Chondrocyte (in vitro differentiated cells): ENCODE measurements at regions not wholly inside any gene's neighbourhood (a gene's known extent, or its start where the extent isn't known, plus 50 kb on each side); places are given as distances from the start of the nearest gene placed in this dataset.

Source experiments
- DNase-seq: peaks from one replicate; pipeline ENCODE4 v3.0.0; 2021; ENCODE audit warnings: mixed read lengths, low spot score
- H3K27ac Mint-ChIP-seq: one replicate; pipeline ENCODE4 v1.8.0; 2021; ENCODE audit warnings: mild to moderate bottlenecking, moderate library complexity, mixed read lengths; ENCODE audit not compliant: unreplicated experiment
- H3K27me3 Mint-ChIP-seq: 2 replicates; pipeline ENCODE4 v1.8.0; 2021; ENCODE audit warnings: low read depth, mixed read lengths
- H3K36me3 Mint-ChIP-seq: 2 replicates; pipeline ENCODE4 v1.8.0; 2021; ENCODE audit warnings: low read depth, mixed read lengths
- H3K4me1 Mint-ChIP-seq: 2 replicates; pipeline ENCODE4 v1.8.0; 2021; ENCODE audit warnings: low read depth, mild to moderate bottlenecking, mixed read lengths
- H3K4me3 Mint-ChIP-seq: one replicate; pipeline ENCODE4 v1.8.0; 2021; ENCODE audit warnings: mild to moderate bottlenecking, moderate library complexity, mixed read lengths; ENCODE audit not compliant: unreplicated experiment
- H3K9me3 Mint-ChIP-seq: 2 replicates; pipeline ENCODE4 v1.8.0; 2021; ENCODE audit warnings: low read depth, mixed read lengths
- TF ChIP-seq, protein P1 (sequence below): fragments of 200-600 bp; sonication (generic); IDR thresholded peaks from 2 replicates; pipeline ENCODE4 v1.5.0; 2021; ENCODE audit warnings: antibody characterized with exemption, mild to moderate bottlenecking, moderate library complexity

DNA sequence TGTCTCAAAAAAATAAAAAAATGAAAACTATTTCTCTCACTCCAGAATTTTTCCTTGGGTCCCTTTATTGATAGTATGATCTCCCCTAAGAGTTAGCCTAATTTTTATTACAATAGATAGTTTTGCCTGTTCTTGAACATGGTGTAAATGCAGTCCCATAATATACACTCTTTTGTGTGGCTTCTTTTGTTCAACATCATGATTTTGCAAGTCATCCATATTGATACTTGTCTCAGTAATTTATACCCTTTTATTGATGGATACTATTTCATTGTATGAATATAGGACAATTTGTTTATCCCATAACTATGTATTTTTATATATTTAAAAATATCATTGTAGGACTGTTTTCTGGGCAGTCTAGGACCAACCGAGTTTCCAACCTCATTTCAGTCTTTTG, 207.0 kb downstream of the UTP18 start:
- H3K27me3 Mint-ChIP-seq, result peaks cover 10% of the 10 kb centered on the region
- H3K4me3 Mint-ChIP-seq, result no peak overlapping the region
- no peaks in the 10 kb centered on the region for H3K36me3 Mint-ChIP-seq
- H3K9me3 Mint-ChIP-seq, result no peaks in the 10 kb centered on the region
- H3K4me1 Mint-ChIP-seq, result no peaks in the 10 kb centered on the region
- H3K27ac Mint-ChIP-seq, result no peak overlapping the region
- no peak for DNase-seq
- TF ChIP-seq, protein P1, sequence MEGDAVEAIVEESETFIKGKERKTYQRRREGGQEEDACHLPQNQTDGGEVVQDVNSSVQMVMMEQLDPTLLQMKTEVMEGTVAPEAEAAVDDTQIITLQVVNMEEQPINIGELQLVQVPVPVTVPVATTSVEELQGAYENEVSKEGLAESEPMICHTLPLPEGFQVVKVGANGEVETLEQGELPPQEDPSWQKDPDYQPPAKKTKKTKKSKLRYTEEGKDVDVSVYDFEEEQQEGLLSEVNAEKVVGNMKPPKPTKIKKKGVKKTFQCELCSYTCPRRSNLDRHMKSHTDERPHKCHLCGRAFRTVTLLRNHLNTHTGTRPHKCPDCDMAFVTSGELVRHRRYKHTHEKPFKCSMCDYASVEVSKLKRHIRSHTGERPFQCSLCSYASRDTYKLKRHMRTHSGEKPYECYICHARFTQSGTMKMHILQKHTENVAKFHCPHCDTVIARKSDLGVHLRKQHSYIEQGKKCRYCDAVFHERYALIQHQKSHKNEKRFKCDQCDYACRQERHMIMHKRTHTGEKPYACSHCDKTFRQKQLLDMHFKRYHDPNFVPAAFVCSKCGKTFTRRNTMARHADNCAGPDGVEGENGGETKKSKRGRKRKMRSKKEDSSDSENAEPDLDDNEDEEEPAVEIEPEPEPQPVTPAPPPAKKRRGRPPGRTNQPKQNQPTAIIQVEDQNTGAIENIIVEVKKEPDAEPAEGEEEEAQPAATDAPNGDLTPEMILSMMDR, result no peak

DNA sequence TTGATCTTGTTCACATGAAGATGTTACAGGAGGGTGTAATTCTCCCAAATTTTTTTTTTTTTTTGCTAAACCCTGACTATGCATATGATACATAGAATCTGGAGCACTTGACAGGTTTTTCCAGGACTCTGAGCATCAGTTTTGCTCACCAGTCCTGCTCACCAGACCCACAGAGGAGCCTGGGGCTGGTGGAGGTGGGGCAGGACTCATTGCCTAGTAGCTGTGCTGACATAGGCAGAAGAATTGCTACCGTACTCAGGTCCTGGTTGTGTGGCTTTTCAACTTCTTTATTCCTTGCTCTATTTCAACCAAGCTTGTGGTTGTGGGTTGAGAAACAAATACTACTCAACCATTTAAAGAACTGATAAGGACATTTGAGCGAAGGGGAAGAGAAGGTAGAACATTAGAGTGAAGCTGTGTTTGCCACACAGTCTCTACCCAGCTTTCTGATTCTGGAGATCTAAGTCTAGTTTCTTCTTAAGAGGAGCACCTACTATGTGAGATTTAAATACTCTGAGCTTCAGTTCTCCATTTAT, 212.4 kb downstream of the UTP18 start:
- TF ChIP-seq, protein P1, result no peak
- Mint-ChIP-seq H3K9me3 (no peaks in the 10 kb centered on the region), H3K4me3 (no peak overlapping the region), H3K27ac (no peak overlapping the region), H3K27me3 (peaks cover 16% of the 10 kb centered on the region), H3K4me1 (no peaks in the 10 kb centered on the region), H3K36me3 (no peaks in the 10 kb centered on the region)
- DNase-seq, result no peak

DNA sequence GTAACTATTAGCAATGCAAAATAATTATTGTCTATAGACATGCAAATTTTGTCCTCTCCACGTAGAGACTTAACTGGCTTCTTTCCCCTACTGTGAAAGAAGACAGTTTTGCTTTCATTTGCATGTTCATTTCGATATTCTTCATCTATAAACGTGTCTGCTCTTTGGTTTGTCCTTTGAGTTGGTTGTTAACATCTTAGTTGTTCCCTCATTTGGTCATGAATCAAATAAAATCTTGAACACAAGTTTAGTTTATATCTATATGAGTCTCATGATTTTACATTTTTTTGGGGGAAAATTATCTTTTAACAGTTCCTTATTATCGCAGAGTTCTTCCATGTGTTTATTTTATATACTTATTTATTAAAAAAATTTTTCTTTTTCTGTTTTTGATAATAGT, 214.4 kb downstream of the UTP18 start:
- H3K27me3 Mint-ChIP-seq, result peaks cover 19% of the 10 kb centered on the region
- H3K4me1 Mint-ChIP-seq, result no peaks in the 10 kb centered on the region
- no peaks in the 10 kb centered on the region for H3K9me3 Mint-ChIP-seq
- H3K4me3 Mint-ChIP-seq, result no peak overlapping the region
- H3K36me3 Mint-ChIP-seq, result no peaks in the 10 kb centered on the region
- TF ChIP-seq, protein P1, result no peak
- no peak for DNase-seq
- no peak overlapping the region for H3K27ac Mint-ChIP-seq

DNA sequence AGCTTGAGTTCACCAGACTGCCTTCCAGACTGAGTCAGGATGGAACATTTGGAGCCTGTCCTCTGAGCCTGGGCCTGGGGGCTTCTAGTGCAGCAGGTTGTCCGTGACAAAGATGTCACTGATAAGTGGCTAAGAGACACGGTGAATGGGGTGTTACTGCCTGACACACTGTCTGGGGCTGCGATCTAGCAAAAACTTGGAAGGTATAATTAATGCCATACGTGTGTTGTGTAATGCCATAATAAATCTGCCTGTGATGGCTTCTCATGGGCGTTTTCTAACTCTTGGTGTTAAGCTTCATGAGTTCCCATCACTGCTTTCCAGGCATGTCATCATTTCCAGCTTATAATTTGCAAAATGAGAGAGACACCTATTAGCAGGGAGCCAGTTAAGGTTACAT, 215.4 kb downstream of the UTP18 start:
- H3K9me3 Mint-ChIP-seq, result peaks cover 5% of the 10 kb centered on the region
- H3K4me3 Mint-ChIP-seq, result no peak overlapping the region
- H3K27ac Mint-ChIP-seq, result no peak overlapping the region

DNA sequence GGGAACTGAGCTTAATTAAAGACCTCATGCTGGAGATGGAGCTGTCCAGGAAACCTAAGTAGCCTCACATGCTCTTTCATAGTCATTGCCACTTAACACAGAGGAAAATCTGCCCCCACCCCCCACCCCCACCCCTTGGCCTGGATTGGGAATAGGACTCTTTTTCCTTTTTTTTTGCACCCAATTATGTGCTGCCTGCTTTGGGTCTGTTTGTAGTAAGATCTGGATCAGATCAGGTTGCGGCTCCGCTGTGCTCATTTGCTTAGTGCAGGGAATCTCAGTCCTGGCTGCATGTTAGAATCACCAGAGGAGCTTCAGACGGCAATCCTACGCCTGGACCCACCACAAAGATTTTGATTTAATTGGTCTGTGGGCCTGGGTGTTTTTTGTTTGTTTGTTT, 219.0 kb downstream of the UTP18 start:
- Mint-ChIP-seq H3K36me3 (no peaks in the 10 kb centered on the region), H3K27me3 (peaks cover 12% of the 10 kb centered on the region), H3K4me3 (no peak overlapping the region), H3K9me3 (peaks cover 16% of the 10 kb centered on the region), H3K27ac (no peak overlapping the region), H3K4me1 (no peaks in the 10 kb centered on the region)
- DNase-seq, result no peak
- TF ChIP-seq, protein P1, result no peak

More for the DNA sequence above, 215.4 kb downstream of the UTP18 start:
- Mint-ChIP-seq H3K27me3 (peaks cover 19% of the 10 kb centered on the region), H3K36me3 (no peaks in the 10 kb centered on the region), H3K4me1 (no peaks in the 10 kb centered on the region)
- TF ChIP-seq, protein P1, result no peak
- DNase-seq, result no peak
